SK-N-SH (cell line): ENCODE measurements at regions not wholly inside any gene's neighbourhood (a gene's known extent, or its start where the extent isn't known, plus 50 kb on each side); places are given as distances from the start of the nearest gene placed in this dataset.

Source experiments
- CTCF ChIA-PET: fragments of 300-600, 350-600 bp; formaldehyde crosslinking; extraction: SDS; loops from one replicate; lab custom pipeline; 2021; lab: Yijun Ruan, JAX
- POLR2A ChIA-PET: fragments of 350-600 bp; sonication (Branson Sonifier 250); formaldehyde crosslinking; extraction: SDS; loops from one replicate; lab custom pipeline; 2020; ENCODE audit warnings: antibody characterized with exemption, inconsistent platforms; lab: Yijun Ruan, JAX
- DNase-seq: peaks from one replicate; pipeline ENCODE4 v3.0.0; 2012
- H2AFZ ChIP-seq: fragments of 200-600 bp; sonication (generic); 2 replicates; pipeline ENCODE4 v1.8.1; 2016; ENCODE audit warnings: antibody characterized with exemption, mild to moderate bottlenecking, low read depth
- H3F3A ChIP-seq: fragments of 200-600 bp; sonication (generic); replicated peaks from 2 replicates; pipeline ENCODE3; 2016; ENCODE audit warnings: antibody characterized with exemption, mild to moderate bottlenecking; ENCODE audit not compliant: insufficient read depth
- H3K27ac ChIP-seq, 2 experiments: fragments of 200-500 bp in 1 of 2; fragments of 200-600 bp in 1 of 2; sonication (Bioruptor generic) in 1 of 2; sonication (generic), shearing (Covaris generic) in 1 of 2; 2 replicates each; pipeline versions ENCODE4 v1.5.1 to v1.6.1; 2014 to 2016; ENCODE audit warnings: low read depth in 2 of 2, inconsistent platforms in 1 of 2, low read length in 1 of 2, mild to moderate bottlenecking in 1 of 2, mixed read lengths in 1 of 2
- H3K27me3 ChIP-seq: fragments of 200-600 bp; sonication (generic), shearing (Covaris generic); 2 replicates; pipeline ENCODE4 v1.6.1; 2016; ENCODE audit warnings: mixed run types; ENCODE audit not compliant: insufficient read depth
- H3K36me3 ChIP-seq, 2 experiments: fragments of 200-500 bp in 1 of 2; fragments of 200-600 bp in 1 of 2; sonication (Bioruptor generic) in 1 of 2; sonication (generic) in 1 of 2; replicated peaks in 1 of 2; 2 replicates each; pipeline versions ENCODE3 to v1.5.1; 2014 to 2016; ENCODE audit warnings: low read length in 1 of 2, mild to moderate bottlenecking in 1 of 2; ENCODE audit not compliant: insufficient read depth in 2 of 2, control insufficient read depth in 1 of 2
- H3K4me1 ChIP-seq, 2 experiments: fragments of 200-500 bp in 1 of 2; fragments of 200-600 bp in 1 of 2; sonication (Bioruptor generic) in 1 of 2; sonication (generic), shearing (Covaris generic) in 1 of 2; 2 replicates each; pipeline versions ENCODE4 v1.5.1 to v1.6.1; 2014 to 2016; ENCODE audit warnings: low read depth in 1 of 2, low read length in 1 of 2, mixed run types in 1 of 2; ENCODE audit not compliant: insufficient read depth in 2 of 2, control insufficient read depth in 1 of 2
- H3K4me2 ChIP-seq: fragments of 200-600 bp; sonication (generic), shearing (Covaris generic); 2 replicates; pipeline ENCODE4 v1.6.1; 2017; ENCODE audit warnings: mixed run types
- H3K4me3 ChIP-seq, 2 experiments: fragments of 200-500 bp in 1 of 2; fragments of 200-600 bp in 1 of 2; sonication (Bioruptor generic) in 1 of 2; sonication (generic), shearing (Covaris generic) in 1 of 2; 2 replicates each; pipeline versions ENCODE4 v1.5.1 to v1.8.1; 2014 to 2016; ENCODE audit warnings: low read depth in 2 of 2, inconsistent platforms in 1 of 2, low read length in 1 of 2, mild to moderate bottlenecking in 1 of 2, mixed read lengths in 1 of 2, moderate library complexity in 1 of 2
- H3K79me2 ChIP-seq: fragments of 200-600 bp; sonication (generic); 2 replicates; pipeline ENCODE4 v1.8.1; 2017; ENCODE audit warnings: mild to moderate bottlenecking; ENCODE audit not compliant: insufficient read depth
- H3K9ac ChIP-seq: fragments of 200-600 bp; sonication (generic); 2 replicates; pipeline ENCODE4 v1.6.1; 2017; ENCODE audit warnings: mixed run types
- H3K9me2 ChIP-seq: fragments of 200-600 bp; sonication (generic); 2 replicates; pipeline ENCODE4 v1.6.1; 2017; ENCODE audit warnings: mixed run types
- H3K9me3 ChIP-seq: fragments of 200-600 bp; sonication (generic); 2 replicates; pipeline ENCODE4 v1.6.1; 2017; ENCODE audit warnings: mixed run types, mild to moderate bottlenecking, moderate library complexity
- H4K20me1 ChIP-seq: fragments of 200-600 bp; sonication (generic); 2 replicates; pipeline ENCODE4 v1.6.1; 2017; ENCODE audit warnings: mild to moderate bottlenecking, mixed run types; ENCODE audit not compliant: insufficient read depth
- FOSL2 ChIP-seq: IDR thresholded peaks from 2 replicates; pipeline ENCODE4 v1.4.0; 2012; ENCODE audit warnings: low read depth, mild to moderate bottlenecking, moderate library complexity, borderline replicate concordance
- FOXM1 ChIP-seq: IDR thresholded peaks from 2 replicates; pipeline ENCODE4 v1.4.0; 2012; ENCODE audit warnings: low read depth, mild to moderate bottlenecking
- MEF2A ChIP-seq: IDR thresholded peaks from 2 replicates; pipeline ENCODE4 v1.4.0; 2012; ENCODE audit warnings: low read depth, borderline replicate concordance
- MXI1 ChIP-seq: IDR thresholded peaks from 2 replicates; pipeline ENCODE4 v1.6.1; 2012; ENCODE audit warnings: mild to moderate bottlenecking, low read depth, low read length, improper control_type of control experiment
- NRF1 ChIP-seq: IDR thresholded peaks from 2 replicates; pipeline ENCODE4 v1.6.1; 2012; ENCODE audit warnings: low read depth, mild to moderate bottlenecking, low read length
- RCOR1 ChIP-seq: fragments of 150-350 bp; IDR thresholded peaks from 2 replicates; pipeline ENCODE4 v1.6.1; 2017; ENCODE audit warnings: antibody characterized with exemption, low read length
- RFX5 ChIP-seq: IDR thresholded peaks from 2 replicates; pipeline ENCODE4 v1.6.1; 2012; ENCODE audit warnings: mild to moderate bottlenecking, improper control_type of control experiment, low read length
- RXRA ChIP-seq: IDR thresholded peaks from 2 replicates; pipeline ENCODE4 v1.4.0; 2012; ENCODE audit warnings: low read depth, mild to moderate bottlenecking, borderline replicate concordance
- WGBS: methylation state at CpG from one replicate; pipeline ENCODE4 v1.1.6; 2017; ENCODE audit warnings: low lambda C conversion rate; 5-methylcytosine and 5-hydroxymethylcytosine counted together
- TF ChIP-seq, protein P1 (sequence below): IDR thresholded peaks from 2 replicates; pipeline ENCODE4 v1.6.1; 2012; ENCODE audit warnings: mild to moderate bottlenecking, low read depth, low read length, moderate library complexity
- TF ChIP-seq, protein P2 (sequence below): IDR thresholded peaks from 2 replicates; pipeline ENCODE4 v1.4.0; 2012; ENCODE audit warnings: low read depth, borderline replicate concordance
- TF ChIP-seq, protein P3 (sequence below): IDR thresholded peaks from 2 replicates; pipeline ENCODE4; 2012

DNA sequence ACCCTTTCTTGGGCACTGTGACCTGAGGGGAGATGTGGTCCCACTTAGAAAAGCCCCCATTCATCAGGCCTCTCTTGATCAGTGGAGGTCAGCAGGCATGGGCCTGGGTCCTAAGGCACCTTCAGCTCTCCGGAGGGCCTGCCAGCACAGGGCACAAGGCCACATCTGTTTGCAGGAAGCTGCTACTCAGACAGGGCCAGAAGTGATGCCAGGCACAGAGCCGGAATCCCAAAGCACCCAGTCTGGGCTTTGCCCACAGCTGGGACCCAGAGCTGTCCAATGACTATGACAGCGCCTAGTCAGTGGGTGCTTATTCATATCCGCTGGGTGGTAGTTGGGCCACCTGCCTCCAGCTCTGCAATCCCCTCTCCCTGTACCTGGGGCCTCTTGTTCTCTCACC, 63.2 kb upstream of the ELN start:
- H4K20me1 ChIP-seq: no peaks in the 10 kb centered on the region
- no peaks in the 10 kb centered on the region for H3K79me2 ChIP-seq
- H3K27me3 ChIP-seq: no peaks in the 10 kb centered on the region
- peaks cover 6% of the 10 kb centered on the region for H3F3A ChIP-seq
- peaks cover 22% of the 10 kb centered on the region for H3K9me3 ChIP-seq
- ChIA-PET CTCF (interaction anchor here (0.6 to 1.1 kb wide), 2 partner anchors 12 to 466 kb away, joined by 3 read pairs; no protein-coding TSS in a partner anchor), POLR2A (no interaction called here)
- H2AFZ ChIP-seq: no peak overlapping the region
- no peak overlapping the region for H3K4me2 ChIP-seq
- H3K4me3 ChIP-seq: no peak overlapping the region
- no peak for DNase-seq
- no peak overlapping the region for H3K9ac ChIP-seq
- no peaks in the 10 kb centered on the region for H3K9me2 ChIP-seq
- TF ChIP-seq, protein P1, sequence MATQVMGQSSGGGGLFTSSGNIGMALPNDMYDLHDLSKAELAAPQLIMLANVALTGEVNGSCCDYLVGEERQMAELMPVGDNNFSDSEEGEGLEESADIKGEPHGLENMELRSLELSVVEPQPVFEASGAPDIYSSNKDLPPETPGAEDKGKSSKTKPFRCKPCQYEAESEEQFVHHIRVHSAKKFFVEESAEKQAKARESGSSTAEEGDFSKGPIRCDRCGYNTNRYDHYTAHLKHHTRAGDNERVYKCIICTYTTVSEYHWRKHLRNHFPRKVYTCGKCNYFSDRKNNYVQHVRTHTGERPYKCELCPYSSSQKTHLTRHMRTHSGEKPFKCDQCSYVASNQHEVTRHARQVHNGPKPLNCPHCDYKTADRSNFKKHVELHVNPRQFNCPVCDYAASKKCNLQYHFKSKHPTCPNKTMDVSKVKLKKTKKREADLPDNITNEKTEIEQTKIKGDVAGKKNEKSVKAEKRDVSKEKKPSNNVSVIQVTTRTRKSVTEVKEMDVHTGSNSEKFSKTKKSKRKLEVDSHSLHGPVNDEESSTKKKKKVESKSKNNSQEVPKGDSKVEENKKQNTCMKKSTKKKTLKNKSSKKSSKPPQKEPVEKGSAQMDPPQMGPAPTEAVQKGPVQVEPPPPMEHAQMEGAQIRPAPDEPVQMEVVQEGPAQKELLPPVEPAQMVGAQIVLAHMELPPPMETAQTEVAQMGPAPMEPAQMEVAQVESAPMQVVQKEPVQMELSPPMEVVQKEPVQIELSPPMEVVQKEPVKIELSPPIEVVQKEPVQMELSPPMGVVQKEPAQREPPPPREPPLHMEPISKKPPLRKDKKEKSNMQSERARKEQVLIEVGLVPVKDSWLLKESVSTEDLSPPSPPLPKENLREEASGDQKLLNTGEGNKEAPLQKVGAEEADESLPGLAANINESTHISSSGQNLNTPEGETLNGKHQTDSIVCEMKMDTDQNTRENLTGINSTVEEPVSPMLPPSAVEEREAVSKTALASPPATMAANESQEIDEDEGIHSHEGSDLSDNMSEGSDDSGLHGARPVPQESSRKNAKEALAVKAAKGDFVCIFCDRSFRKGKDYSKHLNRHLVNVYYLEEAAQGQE: no peak
- TF ChIP-seq MXI1: no peak
- no peak for TF ChIP-seq RCOR1
- TF ChIP-seq RXRA: no peak
- no peak for TF ChIP-seq MEF2A
- no peak for TF ChIP-seq FOSL2
- TF ChIP-seq, protein P2, sequence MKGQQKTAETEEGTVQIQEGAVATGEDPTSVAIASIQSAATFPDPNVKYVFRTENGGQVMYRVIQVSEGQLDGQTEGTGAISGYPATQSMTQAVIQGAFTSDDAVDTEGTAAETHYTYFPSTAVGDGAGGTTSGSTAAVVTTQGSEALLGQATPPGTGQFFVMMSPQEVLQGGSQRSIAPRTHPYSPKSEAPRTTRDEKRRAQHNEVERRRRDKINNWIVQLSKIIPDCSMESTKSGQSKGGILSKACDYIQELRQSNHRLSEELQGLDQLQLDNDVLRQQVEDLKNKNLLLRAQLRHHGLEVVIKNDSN: no peak
- TF ChIP-seq, protein P3, sequence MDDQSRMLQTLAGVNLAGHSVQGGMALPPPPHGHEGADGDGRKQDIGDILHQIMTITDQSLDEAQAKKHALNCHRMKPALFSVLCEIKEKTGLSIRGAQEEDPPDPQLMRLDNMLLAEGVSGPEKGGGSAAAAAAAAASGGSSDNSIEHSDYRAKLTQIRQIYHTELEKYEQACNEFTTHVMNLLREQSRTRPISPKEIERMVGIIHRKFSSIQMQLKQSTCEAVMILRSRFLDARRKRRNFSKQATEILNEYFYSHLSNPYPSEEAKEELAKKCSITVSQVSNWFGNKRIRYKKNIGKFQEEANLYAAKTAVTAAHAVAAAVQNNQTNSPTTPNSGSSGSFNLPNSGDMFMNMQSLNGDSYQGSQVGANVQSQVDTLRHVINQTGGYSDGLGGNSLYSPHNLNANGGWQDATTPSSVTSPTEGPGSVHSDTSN: no peak
- no peak for TF ChIP-seq NRF1
- TF ChIP-seq RFX5: no peak
- no peaks in the 10 kb centered on the region for H3K36me3 ChIP-seq
- H3K27ac ChIP-seq: no peak overlapping the region
- no peaks in the 10 kb centered on the region; a peak in 1 of 4 replicates for H3K4me1 ChIP-seq
- WGBS: 80% methylated on average over 3 of the region's 4 CpGs

DNA sequence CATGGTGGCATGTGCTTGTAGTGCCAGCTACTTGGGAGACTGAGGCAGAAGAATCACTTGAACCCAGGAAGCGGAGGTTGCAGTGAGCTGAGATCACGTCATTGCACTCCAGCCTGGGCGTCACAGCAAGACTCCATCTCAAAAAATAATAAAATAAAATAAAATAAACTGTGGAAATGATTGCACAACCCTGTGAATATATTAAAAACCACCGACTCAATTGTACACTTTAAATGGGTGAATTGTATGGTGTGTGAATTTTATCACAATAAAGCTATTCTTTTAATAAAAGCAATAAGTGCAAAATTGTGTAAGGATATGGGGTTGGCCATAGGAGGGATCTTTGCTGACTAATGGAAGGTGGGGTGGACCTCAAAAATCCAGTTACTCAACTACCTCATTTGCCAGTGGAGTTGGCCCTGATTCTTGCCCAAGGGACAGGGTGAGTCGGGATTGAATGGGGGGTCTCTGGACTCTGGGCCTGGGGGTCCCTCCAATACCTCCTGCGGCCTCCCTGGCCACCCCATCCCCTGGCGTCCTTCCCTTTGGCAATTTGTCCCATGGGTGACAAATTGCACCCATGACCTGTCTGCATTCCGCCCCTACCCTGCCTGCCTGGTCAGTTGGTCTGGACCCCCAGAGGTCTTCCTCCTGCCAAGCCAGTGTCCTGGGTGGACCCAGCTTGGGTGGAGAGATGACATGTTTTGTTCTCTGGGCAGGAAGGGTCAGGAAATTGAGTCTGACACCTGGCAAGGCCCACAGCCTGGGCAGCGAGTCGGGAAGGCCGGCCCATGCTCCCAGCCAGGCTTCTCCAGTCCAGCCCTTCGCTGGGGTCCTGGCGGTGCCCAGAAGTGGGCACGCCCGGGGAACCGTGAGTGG, 61.7 kb upstream of the ELN start:
- no peaks in the 10 kb centered on the region for H3K27me3 ChIP-seq
- CTCF ChIA-PET: interaction anchor here (1.0 kb wide), 2 partner anchors 13 to 61 kb away, joined by 3 to 5 read pairs; no protein-coding TSS in a partner anchor
- no peak overlapping the region for H3K4me2 ChIP-seq
- peaks cover 6% of the 10 kb centered on the region for H3F3A ChIP-seq
- H4K20me1 ChIP-seq: no peaks in the 10 kb centered on the region
- H3K9ac ChIP-seq: no peak overlapping the region
- no peak for DNase-seq
- no peak overlapping the region for H3K27ac ChIP-seq
- no peak overlapping the region for H3K4me3 ChIP-seq
- H3K79me2 ChIP-seq: no peaks in the 10 kb centered on the region
- H3K9me2 ChIP-seq: no peaks in the 10 kb centered on the region
- H3K9me3 ChIP-seq: peaks cover 22% of the 10 kb centered on the region
- no peaks in the 10 kb centered on the region for H3K36me3 ChIP-seq
- H3K4me1 ChIP-seq: peaks cover 0 to 10% of the 10 kb centered on the region in 2 experiments; a peak in 1 of 4 replicates
- POLR2A ChIA-PET: no interaction called here
- 82% methylated on average over 16 of the region's 16 CpGs for WGBS
- H2AFZ ChIP-seq: no peak overlapping the region
- TF ChIP-seq FOXM1: no peak
